ENCODE measurements at regions not wholly inside any gene's neighbourhood (a gene's known extent, or its start where the extent isn't known, plus 50 kb on each side); places are given as distances from the start of the nearest gene placed in this dataset.

DNA sequence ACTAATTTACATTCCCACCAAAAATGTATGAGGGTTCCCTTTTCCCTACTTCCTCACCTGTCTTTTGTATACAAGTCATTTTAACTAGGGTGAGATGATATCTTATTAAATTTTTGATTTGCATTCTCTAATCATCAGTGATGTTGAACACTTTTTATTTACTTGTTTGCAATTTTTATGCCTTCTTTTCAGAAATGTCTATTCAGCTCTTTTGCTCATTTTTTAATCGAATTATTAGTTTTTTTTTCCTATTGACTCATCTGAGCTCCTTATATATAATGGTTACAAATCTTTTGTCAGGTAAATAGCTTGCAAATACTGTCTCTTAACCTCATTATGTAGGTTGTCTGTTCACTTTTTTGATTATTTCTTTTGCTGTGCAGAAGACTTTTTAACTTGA lies 269.4 kb downstream of the CDH19 start:
- no peak for ATAC-seq
- peaks cover 10% of the 10 kb centered on the region for H3K9me3 Mint-ChIP-seq

DNA sequence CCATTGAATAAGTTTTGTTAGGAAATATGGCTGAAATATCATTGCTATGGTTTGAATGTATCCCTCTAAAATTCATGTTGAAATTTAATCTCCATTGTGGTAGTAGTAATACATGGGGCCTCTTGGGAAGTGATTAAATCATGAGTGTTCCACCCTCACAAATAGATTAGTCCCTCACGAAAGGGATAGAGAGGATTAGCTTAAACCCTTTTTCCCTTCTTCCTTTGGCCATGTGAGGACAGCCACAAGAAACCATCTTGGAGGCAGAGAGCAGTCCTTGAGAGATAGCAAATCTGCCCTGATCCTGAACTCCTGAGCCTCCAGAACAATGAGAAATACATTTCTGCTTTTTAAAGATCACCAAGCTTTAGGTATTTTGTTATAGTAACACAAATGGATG lies 274.2 kb downstream of the CDH19 start:
- Mint-ChIP-seq H3K27me3 (no peaks in the 10 kb centered on the region), H3K36me3 (peaks cover 5% of the 10 kb centered on the region), H3K9me3 (peaks cover 9% of the 10 kb centered on the region), H3K4me3 (no peak overlapping the region), H3K4me1 (ENCODE audit: low read depth in 2 of 2) (no peaks in the 10 kb centered on the region), H3K27ac (no peak overlapping the region)
- ATAC-seq (no peak), DNase-seq (ENCODE audit: low spot score) (no peak)

More for the DNA sequence above, 269.4 kb downstream of the CDH19 start:
- H3K36me3 Mint-ChIP-seq = peaks cover 4% of the 10 kb centered on the region
- H3K4me1 Mint-ChIP-seq (ENCODE audit: low read depth in 2 of 2) = no peaks in the 10 kb centered on the region
- no peak overlapping the region for H3K27ac Mint-ChIP-seq
- DNase-seq (ENCODE audit: low spot score) = no peak
- H3K27me3 Mint-ChIP-seq = no peaks in the 10 kb centered on the region
- no peak overlapping the region for H3K4me3 Mint-ChIP-seq

DNA sequence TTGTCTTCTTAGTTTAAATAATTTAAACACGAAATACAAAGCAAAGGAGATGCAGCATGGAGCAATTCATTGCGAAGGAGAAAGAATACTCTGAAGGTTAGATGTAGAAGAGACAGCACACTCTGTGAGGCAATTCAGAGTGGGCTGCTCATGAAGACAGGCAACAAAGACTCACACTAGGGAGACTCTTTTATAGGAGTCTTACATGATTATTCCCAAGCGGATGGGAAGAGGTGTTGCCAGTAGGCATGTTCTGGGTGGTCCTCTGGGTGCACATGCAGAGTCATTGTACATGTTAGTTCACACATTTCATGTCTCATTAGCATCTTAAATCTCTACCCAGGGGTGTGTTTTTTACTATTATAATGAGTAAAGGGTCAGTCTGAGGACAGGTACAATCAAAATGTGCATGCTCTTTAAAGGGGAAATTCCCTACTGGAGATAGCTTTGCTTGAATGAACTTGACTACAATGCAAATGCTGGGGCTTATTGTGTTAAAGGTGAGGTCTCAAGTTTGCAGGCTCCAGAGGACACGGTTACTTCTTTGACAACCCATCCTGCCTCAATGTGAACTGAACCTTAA lies 275.5 kb downstream of the CDH19 start:
- no peak for DNase-seq (ENCODE audit: low spot score)
- Mint-ChIP-seq H3K27ac (no peak overlapping the region), H3K4me3 (no peak overlapping the region), H3K36me3 (peaks cover 5% of the 10 kb centered on the region), H3K27me3 (no peaks in the 10 kb centered on the region), H3K9me3 (peaks cover 5% of the 10 kb centered on the region), H3K4me1 (ENCODE audit: low read depth in 2 of 2) (no peaks in the 10 kb centered on the region)
- ATAC-seq = no peak

- ATAC-seq (no peak), DNase-seq (ENCODE audit: low spot score) (no peak)
- H3K4me3 Mint-ChIP-seq = no peak overlapping the region
- no peak overlapping the region for H3K27ac Mint-ChIP-seq
- H3K4me1 Mint-ChIP-seq (ENCODE audit: low read depth in 2 of 2) = no peaks in the 10 kb centered on the region
- no peaks in the 10 kb centered on the region for H3K27me3 Mint-ChIP-seq
- H3K36me3 Mint-ChIP-seq = peaks cover 5% of the 10 kb centered on the region
- peaks cover 6% of the 10 kb centered on the region for H3K9me3 Mint-ChIP-seq
These were observed 278.6 kb downstream of the CDH19 start for GRCh38 chr18:66325251-66325650.

DNA sequence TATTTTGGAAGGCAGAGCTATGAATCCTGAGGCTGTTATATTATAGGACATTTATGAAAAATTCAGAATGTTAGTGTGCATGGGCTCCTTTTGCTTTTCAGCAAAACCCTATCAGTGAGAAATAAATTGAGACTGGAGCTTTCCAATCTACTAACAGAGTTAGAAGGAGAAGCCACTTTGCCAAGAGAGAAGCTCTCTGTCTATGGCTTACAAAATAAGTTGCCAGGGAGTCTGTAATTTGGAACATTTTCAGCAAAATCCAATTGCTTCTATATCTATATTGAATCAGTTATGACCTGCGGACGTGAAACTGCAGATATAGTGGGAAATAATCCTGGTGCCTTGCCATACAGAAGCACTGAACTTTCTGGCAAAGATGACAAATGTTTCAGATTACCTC lies 279.3 kb downstream of the CDH19 start:
- ATAC-seq (no peak), DNase-seq (ENCODE audit: low spot score) (no peak)
- Mint-ChIP-seq H3K9me3 (peaks cover 6% of the 10 kb centered on the region), H3K27ac (no peak overlapping the region), H3K4me1 (ENCODE audit: low read depth in 2 of 2) (no peaks in the 10 kb centered on the region), H3K4me3 (no peak overlapping the region), H3K36me3 (peaks cover 5% of the 10 kb centered on the region), H3K27me3 (no peaks in the 10 kb centered on the region)

GRCh38 chr18:66317243-66318090 lies 286.4 kb downstream of the CDH19 start:
- Mint-ChIP-seq H3K27ac (no peak overlapping the region), H3K36me3 (no peaks in the 10 kb centered on the region), H3K9me3 (peaks cover 13% of the 10 kb centered on the region), H3K27me3 (no peaks in the 10 kb centered on the region), H3K4me3 (no peak overlapping the region), H3K4me1 (ENCODE audit: low read depth in 2 of 2) (no peaks in the 10 kb centered on the region)
- DNase-seq (ENCODE audit: low spot score) (no peak), ATAC-seq (no peak)

DNA sequence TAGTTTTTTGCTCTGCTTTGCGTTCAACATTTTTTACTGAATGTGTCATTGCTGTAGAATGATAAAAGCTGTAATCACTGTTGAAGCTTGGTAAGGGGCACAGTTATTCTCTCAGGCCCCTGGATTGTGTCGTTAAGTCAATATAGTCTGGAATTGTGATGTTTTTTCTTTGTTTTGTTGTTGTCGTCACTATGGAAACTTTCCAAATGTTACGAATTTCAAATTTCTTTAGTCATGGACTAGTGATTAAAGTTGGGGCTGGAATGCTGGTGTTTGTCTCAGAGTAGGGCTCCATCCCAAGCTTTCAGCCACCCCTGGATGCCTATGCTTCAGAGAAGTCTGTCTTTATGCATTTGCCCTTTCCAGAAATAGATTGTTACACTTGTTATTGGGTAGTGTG lies 287.2 kb downstream of the CDH19 start:
- DNase-seq (ENCODE audit: low spot score) (no peak), ATAC-seq (no peak)
- H3K27ac Mint-ChIP-seq = no peak overlapping the region
- no peaks in the 10 kb centered on the region for H3K4me1 Mint-ChIP-seq (ENCODE audit: low read depth in 2 of 2)
- no peaks in the 10 kb centered on the region for H3K27me3 Mint-ChIP-seq
- H3K9me3 Mint-ChIP-seq = peaks cover 13% of the 10 kb centered on the region
- H3K36me3 Mint-ChIP-seq = no peaks in the 10 kb centered on the region
- H3K4me3 Mint-ChIP-seq = no peak overlapping the region

GRCh38 chr18:66300141-66300540 lies 303.7 kb downstream of the CDH19 start:
- Mint-ChIP-seq H3K36me3 (no peaks in the 10 kb centered on the region), H3K4me1 (ENCODE audit: low read depth in 2 of 2) (no peaks in the 10 kb centered on the region), H3K4me3 (no peak overlapping the region), H3K27me3 (no peaks in the 10 kb centered on the region), H3K9me3 (no peaks in the 10 kb centered on the region), H3K27ac (no peak overlapping the region)
- ATAC-seq (no peak), DNase-seq (ENCODE audit: low spot score) (no peak)

GRCh38 chr18:66280470-66280869 lies 323.4 kb downstream of the CDH19 start:
- Mint-ChIP-seq H3K9me3 (peaks cover 11% of the 10 kb centered on the region), H3K36me3 (no peaks in the 10 kb centered on the region), H3K4me3 (no peak overlapping the region), H3K4me1 (ENCODE audit: low read depth in 2 of 2) (no peaks in the 10 kb centered on the region), H3K27ac (no peak overlapping the region), H3K27me3 (no peaks in the 10 kb centered on the region)
- DNase-seq (ENCODE audit: low spot score) = no peak
- no peak for ATAC-seq

DNA sequence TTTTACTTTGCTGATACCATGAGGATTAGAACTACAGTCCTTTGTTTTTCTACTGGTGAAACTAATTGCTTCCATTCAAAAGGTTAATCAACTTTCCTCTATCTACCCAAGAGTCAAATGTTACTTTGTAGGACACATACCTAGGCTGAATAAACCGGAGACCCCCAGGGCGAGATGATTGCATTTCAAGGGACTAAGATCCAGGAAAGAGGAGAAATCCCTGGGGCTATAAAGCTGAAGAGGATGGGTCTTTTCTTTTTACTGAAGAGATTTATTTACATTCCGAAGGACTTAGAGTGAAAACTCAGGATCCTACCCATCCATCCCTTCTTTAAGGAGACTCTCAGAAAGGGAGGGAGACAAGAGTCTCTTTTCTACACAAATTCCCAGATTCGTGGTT lies 331.9 kb downstream of the CDH19 start:
- Mint-ChIP-seq H3K4me3 (no peak overlapping the region), H3K9me3 (peaks cover 23% of the 10 kb centered on the region), H3K27ac (no peak overlapping the region), H3K4me1 (ENCODE audit: low read depth in 2 of 2) (no peaks in the 10 kb centered on the region), H3K36me3 (peaks cover 6% of the 10 kb centered on the region), H3K27me3 (no peaks in the 10 kb centered on the region)
- ATAC-seq = no peak
- DNase-seq (ENCODE audit: low spot score) = no peak

DNA sequence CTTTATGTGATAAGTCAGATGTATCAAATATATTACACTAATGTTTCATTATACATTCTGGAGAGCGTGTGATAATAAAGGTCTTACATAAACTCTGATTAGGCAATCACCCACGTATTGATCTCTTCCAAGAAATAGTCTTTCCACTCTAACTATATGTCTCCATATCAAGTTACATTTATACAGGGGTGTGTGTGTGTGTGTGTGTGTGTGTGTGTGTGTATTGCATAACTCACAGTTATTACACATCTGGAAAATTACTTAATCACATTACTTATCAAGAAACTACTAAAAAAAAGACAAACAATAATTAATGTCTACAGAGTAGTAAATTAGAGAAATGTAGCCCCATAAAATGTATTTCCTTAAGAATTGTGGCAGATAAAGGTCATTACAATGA lies 339.8 kb downstream of the CDH19 start:
- no peak for ATAC-seq
- no peaks in the 10 kb centered on the region for H3K27me3 Mint-ChIP-seq
- peaks cover 4% of the 10 kb centered on the region for H3K36me3 Mint-ChIP-seq
- no peaks in the 10 kb centered on the region for H3K4me1 Mint-ChIP-seq (ENCODE audit: low read depth in 2 of 2)
- no peak overlapping the region for H3K27ac Mint-ChIP-seq
- H3K9me3 Mint-ChIP-seq = peaks cover 16% of the 10 kb centered on the region
- no peak overlapping the region for H3K4me3 Mint-ChIP-seq
- no peak for DNase-seq (ENCODE audit: low spot score)

GRCh38 chr18:66254121-66254520 lies 349.8 kb downstream of the CDH19 start:
- Mint-ChIP-seq H3K27me3 (no peaks in the 10 kb centered on the region), H3K4me3 (no peak overlapping the region), H3K27ac (no peak overlapping the region), H3K4me1 (ENCODE audit: low read depth in 2 of 2) (no peaks in the 10 kb centered on the region), H3K9me3 (peaks cover 12% of the 10 kb centered on the region), H3K36me3 (peaks cover 4% of the 10 kb centered on the region)
- no peak for ATAC-seq
- DNase-seq (ENCODE audit: low spot score) = no peak

GRCh38 chr18:66252703-66253102 lies 351.2 kb downstream of the CDH19 start:
- DNase-seq (ENCODE audit: low spot score) = no peak
- Mint-ChIP-seq H3K27me3 (no peaks in the 10 kb centered on the region), H3K4me1 (ENCODE audit: low read depth in 2 of 2) (no peaks in the 10 kb centered on the region), H3K9me3 (peaks cover 9% of the 10 kb centered on the region), H3K36me3 (peaks cover under 1% of the 10 kb centered on the region), H3K4me3 (no peak overlapping the region), H3K27ac (no peak overlapping the region)
- ATAC-seq = no peak

DNA sequence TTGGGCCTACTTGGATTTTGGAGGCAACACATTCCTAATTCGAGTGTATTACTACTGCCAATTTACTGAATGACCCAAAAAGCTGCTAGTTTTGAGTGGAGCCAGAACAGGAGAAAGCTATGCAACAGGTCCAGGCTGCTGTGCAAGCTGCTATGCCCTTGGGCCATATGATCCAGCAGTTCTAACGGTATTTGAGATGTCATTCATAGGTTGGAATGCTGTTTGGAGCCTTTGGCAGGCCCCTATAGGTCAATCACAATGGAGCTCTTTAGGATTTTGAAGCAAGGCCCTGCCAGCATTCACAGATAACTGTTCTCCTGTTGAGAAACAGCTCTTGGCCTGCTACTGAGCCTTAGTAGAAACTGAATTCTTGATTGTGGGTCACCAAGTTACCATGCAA lies 368.7 kb downstream of the CDH19 start:
- H3K36me3 Mint-ChIP-seq = peaks cover 5% of the 10 kb centered on the region
- no peaks in the 10 kb centered on the region for H3K27me3 Mint-ChIP-seq
- H3K4me1 Mint-ChIP-seq (ENCODE audit: low read depth in 2 of 2) = no peaks in the 10 kb centered on the region
- no peak overlapping the region for H3K27ac Mint-ChIP-seq
- peaks cover 17% of the 10 kb centered on the region for H3K9me3 Mint-ChIP-seq
- DNase-seq (ENCODE audit: low spot score) (no peak), ATAC-seq (no peak)
- H3K4me3 Mint-ChIP-seq = no peak overlapping the region

Measured in natural killer cell treated with Interleukin-12 subunit alpha and Interleukin-12 subunit beta and Interleukin-15 and Interleukin-18, amount 100 ng/mL, for 72 hours (primary cell).